ENCODE measurements at regions not wholly inside any gene's neighbourhood (a gene's known extent, or its start where the extent isn't known, plus 50 kb on each side); places are given as distances from the start of the nearest gene placed in this dataset.

GRCh38 chr14:26338231-26338630 is 259.6 kb downstream of the NOVA1 start:
- CTCF ChIA-PET (ENCODE audit: low intra/inter-chr PET ratio): no interaction called here

GRCh38 chr14:26334288-26334687 is 263.5 kb downstream of the NOVA1 start:
- WGBS (ENCODE audit: insufficient coverage, low coverage, missing lambda C conversion rate): 0% methylated on average over 3 of the region's 3 CpGs
- no peak for TF ChIP-seq LARP7 (IDR thresholded peaks at IDR 0.05)
- TF ChIP-seq E2F6 (IDR thresholded peaks at IDR 0.05; ENCODE audit: borderline replicate concordance in 1 of 2, extremely low read depth in 1 of 2, insufficient read depth in 1 of 2, insufficient read length in 1 of 2, low read depth in 1 of 2, low read length in 1 of 2, poor library complexity in 1 of 2, severe bottlenecking in 1 of 2): no peak
- Histone ChIP-seq H3K79me2 (ENCODE audit: control insufficient read depth, insufficient read depth, low read length) (no peaks in the 10 kb centered on the region), H3K4me1 (replicated peaks in 1 of 2; ENCODE audit: control insufficient read depth in 2 of 2, insufficient read depth in 2 of 2, low read length in 2 of 2) (no peaks in the 10 kb centered on the region), H3K4me2 (ENCODE audit: insufficient read depth, low read length) (no peak overlapping the region), H3K27me3 (ENCODE audit: control insufficient read depth in 2 of 2, insufficient read depth in 2 of 2, low read length in 2 of 2) (no peaks in the 10 kb centered on the region), H2AFZ (ENCODE audit: low read depth, low read length) (no peak overlapping the region), H3K36me3 (ENCODE audit: control insufficient read depth, insufficient read depth, low read length) (no peaks in the 10 kb centered on the region), H3K9me1 (ENCODE audit: control insufficient read depth, insufficient read depth, low read length) (no peaks in the 10 kb centered on the region), H3K27ac (ENCODE audit: extremely low read depth, low read depth, low read length) (no peak overlapping the region), H3K4me3 (no peak overlapping the region), H4K20me1 (replicated peaks; ENCODE audit: control insufficient read depth, insufficient read depth, low read length) (no peaks in the 10 kb centered on the region), H3K9ac (ENCODE audit: insufficient read depth in 1 of 2, low read depth in 2 of 2, low read length in 2 of 2) (no peak overlapping the region), H3K9me3 (replicated peaks; ENCODE audit: control insufficient read depth, insufficient read depth, low read depth, low read length) (no peaks in the 10 kb centered on the region)
- intact Hi-C loops (cut with micrococcal nuclease) (no loop called here), in situ Hi-C loops (cut with MboI) (no loop called here)
- DNase-seq (ENCODE audit: extremely low read depth in 1 of 4, low spot score in 3 of 4) (no peak), ATAC-seq (no peak), FAIRE-seq (no peak)
- CTCF ChIA-PET (ENCODE audit: low intra/inter-chr PET ratio): no interaction called here
- no TSS peak for BruUV-seq (replicated peaks)
- POLR2A ChIA-PET: interaction anchor here (0.6 kb wide), 1 partner anchor 11 kb away, joined by 3 read pairs; no protein-coding TSS in a partner anchor

More at GRCh38 chr14:26338231-26338630, 259.6 kb downstream of the NOVA1 start:
- Histone ChIP-seq H3K9me1 (ENCODE audit: control insufficient read depth, insufficient read depth, low read length) (no peaks in the 10 kb centered on the region), H2AFZ (ENCODE audit: low read depth, low read length) (no peak overlapping the region), H3K36me3 (ENCODE audit: control insufficient read depth, insufficient read depth, low read length) (no peaks in the 10 kb centered on the region), H3K4me2 (ENCODE audit: insufficient read depth, low read length) (no peak overlapping the region), H3K4me1 (replicated peaks in 1 of 2; ENCODE audit: control insufficient read depth in 2 of 2, insufficient read depth in 2 of 2, low read length in 2 of 2) (no peaks in the 10 kb centered on the region), H3K79me2 (ENCODE audit: control insufficient read depth, insufficient read depth, low read length) (no peaks in the 10 kb centered on the region), H4K20me1 (replicated peaks; ENCODE audit: control insufficient read depth, insufficient read depth, low read length) (no peaks in the 10 kb centered on the region), H3K27ac (ENCODE audit: extremely low read depth, low read depth, low read length) (no peak overlapping the region), H3K4me3 (no peak overlapping the region), H3K27me3 (ENCODE audit: control insufficient read depth in 2 of 2, insufficient read depth in 2 of 2, low read length in 2 of 2) (no peaks in the 10 kb centered on the region), H3K9me3 (replicated peaks; ENCODE audit: control insufficient read depth, insufficient read depth, low read depth, low read length) (no peaks in the 10 kb centered on the region), H3K9ac (ENCODE audit: insufficient read depth in 1 of 2, low read depth in 2 of 2, low read length in 2 of 2) (no peak overlapping the region)
- FAIRE-seq (no peak), DNase-seq (ENCODE audit: extremely low read depth in 1 of 4, low spot score in 3 of 4) (no peak), ATAC-seq (no peak)
- intact Hi-C loops (cut with micrococcal nuclease) (no loop called here), in situ Hi-C loops (cut with MboI) (no loop called here)
- TF ChIP-seq CEBPB (tag; IDR thresholded peaks at IDR 0.05) (no peak), ZNF324 (CRISPR knock-in tag; IDR thresholded peaks at IDR 0.05) (no peak), HDAC8 (tag; IDR thresholded peaks at IDR 0.05) (no peak), BRF2 (IDR thresholded peaks at IDR 0.05; ENCODE audit: borderline replicate concordance, insufficient read depth, insufficient read length) (no peak), ZNF140 (CRISPR knock-in tag; IDR thresholded peaks at IDR 0.05) (no peak), TRIM28 (IDR thresholded peaks at IDR 0.05) (no peak), SUPT5H (IDR thresholded peaks at IDR 0.05) (no peak), ZNF76 (CRISPR knock-in tag; IDR thresholded peaks at IDR 0.05; ENCODE audit: borderline replicate concordance) (no peak)
- no TSS peak for BruUV-seq (replicated peaks)
- 0% methylated on average over 2 of the region's 2 CpGs for WGBS (ENCODE audit: insufficient coverage, low coverage, missing lambda C conversion rate)
- POLR2A ChIA-PET: no interaction called here

Data from K562 (cell line).